Suprapubic skin (tissue), 4 donors: ENCODE measurements at regions not wholly inside any gene's neighbourhood (a gene's known extent, or its start where the extent isn't known, plus 50 kb on each side); places are given as distances from the start of the nearest gene placed in this dataset.

ENCODE experiments used
- CTCF ChIP-seq, 2 donors: fragments of 200-600 bp in 1 of 2; fragments of 450-650 bp in 1 of 2; sonication (generic) in 1 of 2; IDR thresholded peaks; one replicate each; pipeline ENCODE4 v1.5.1; 2016 to 2019; ENCODE audit warnings: antibody characterized with exemption in 2 of 2, mild to moderate bottlenecking in 1 of 2, moderate library complexity in 1 of 2
- EP300 ChIP-seq: sonication (generic); formaldehyde crosslinking; IDR thresholded peaks from one replicate; pipeline ENCODE4 v1.6.1; 2017; ENCODE audit warnings: antibody characterized with exemption
- POLR2A ChIP-seq, 2 donors: fragments of 450-650 bp; IDR thresholded peaks; one replicate each; pipeline ENCODE4 v1.6.1; 2017; ENCODE audit warnings: antibody characterized with exemption in 2 of 2, mild to moderate bottlenecking in 2 of 2, moderate library complexity in 2 of 2
- POLR2AphosphoS5 ChIP-seq, 3 donors: sonication (generic); formaldehyde crosslinking; IDR thresholded peaks; one replicate each; pipeline ENCODE4 v1.6.1; 2017; ENCODE audit warnings: antibody characterized with exemption in 3 of 3

GRCh38 chr7:19369806-19370205 lies 224.6 kb upstream of the FERD3L start:
- TF ChIP-seq POLR2A (IDR thresholded peaks at IDR 0.05), result no peak
- TF ChIP-seq CTCF (IDR thresholded peaks at IDR 0.05), result no peak
- TF ChIP-seq POLR2AphosphoS5 (IDR thresholded peaks at IDR 0.05), result no peak
- TF ChIP-seq EP300, result no peak
